ENCODE measurements at regions not wholly inside any gene's neighbourhood (a gene's known extent, or its start where the extent isn't known, plus 50 kb on each side); places are given as distances from the start of the nearest gene placed in this dataset.

GRCh38 chr11:28966951-28967350 lies 858.8 kb downstream of the METTL15 start:
- H3K4me2 ChIP-seq (ENCODE audit: low read length): no peak overlapping the region

GRCh38 chr11:28965819-28966218 lies 857.6 kb downstream of the METTL15 start:
- H3K79me2 ChIP-seq: no peaks in the 10 kb centered on the region

More at GRCh38 chr11:28966951-28967350, 858.8 kb downstream of the METTL15 start:
- Histone ChIP-seq H3K79me2 (no peaks in the 10 kb centered on the region), H3K4me3 (ENCODE audit: low read depth, low read length) (no peak overlapping the region), H3K9ac (no peak overlapping the region), H3K27ac (no peak overlapping the region), H3K36me3 (ENCODE audit: control insufficient read depth, insufficient read depth, low read length) (no peaks in the 10 kb centered on the region), H3K27me3 (ENCODE audit: control insufficient read depth, insufficient read depth, low read length) (no peaks in the 10 kb centered on the region), H3K9me3 (ENCODE audit: control insufficient read depth, low read length) (no peaks in the 10 kb centered on the region), H2AFZ (no peak overlapping the region), H3K4me1 (no peaks in the 10 kb centered on the region)
- TF ChIP-seq CTCF (IDR thresholded peaks at IDR 0.05): no peak

GRCh38 chr11:28964811-28965210 lies 856.6 kb downstream of the METTL15 start:
- no peaks in the 10 kb centered on the region for H3K79me2 ChIP-seq
- no peak overlapping the region for H3K9ac ChIP-seq
- no peak overlapping the region for H3K27ac ChIP-seq
- no peak overlapping the region for H2AFZ ChIP-seq
- H3K27me3 ChIP-seq (ENCODE audit: control insufficient read depth, insufficient read depth, low read length): no peaks in the 10 kb centered on the region
- no peak overlapping the region for H3K4me2 ChIP-seq (ENCODE audit: low read length)
- H3K4me3 ChIP-seq (ENCODE audit: low read depth, low read length): no peak overlapping the region
- no peaks in the 10 kb centered on the region for H3K36me3 ChIP-seq (ENCODE audit: control insufficient read depth, insufficient read depth, low read length)
- no peak for TF ChIP-seq CTCF (IDR thresholded peaks at IDR 0.05)
- H3K9me3 ChIP-seq (ENCODE audit: control insufficient read depth, low read length): no peaks in the 10 kb centered on the region
- H3K4me1 ChIP-seq: no peaks in the 10 kb centered on the region

More at GRCh38 chr11:28965819-28966218, 857.6 kb downstream of the METTL15 start:
- no peak overlapping the region for H3K9ac ChIP-seq
- H3K36me3 ChIP-seq (ENCODE audit: control insufficient read depth, insufficient read depth, low read length): no peaks in the 10 kb centered on the region
- H3K4me2 ChIP-seq (ENCODE audit: low read length): no peak overlapping the region
- H3K4me1 ChIP-seq: no peaks in the 10 kb centered on the region
- no peak overlapping the region for H2AFZ ChIP-seq
- no peak for TF ChIP-seq CTCF (IDR thresholded peaks at IDR 0.05)
- H3K27me3 ChIP-seq (ENCODE audit: control insufficient read depth, insufficient read depth, low read length): no peaks in the 10 kb centered on the region
- H3K9me3 ChIP-seq (ENCODE audit: control insufficient read depth, low read length): no peaks in the 10 kb centered on the region
- H3K27ac ChIP-seq: no peak overlapping the region
- H3K4me3 ChIP-seq (ENCODE audit: low read depth, low read length): no peak overlapping the region

DNA sequence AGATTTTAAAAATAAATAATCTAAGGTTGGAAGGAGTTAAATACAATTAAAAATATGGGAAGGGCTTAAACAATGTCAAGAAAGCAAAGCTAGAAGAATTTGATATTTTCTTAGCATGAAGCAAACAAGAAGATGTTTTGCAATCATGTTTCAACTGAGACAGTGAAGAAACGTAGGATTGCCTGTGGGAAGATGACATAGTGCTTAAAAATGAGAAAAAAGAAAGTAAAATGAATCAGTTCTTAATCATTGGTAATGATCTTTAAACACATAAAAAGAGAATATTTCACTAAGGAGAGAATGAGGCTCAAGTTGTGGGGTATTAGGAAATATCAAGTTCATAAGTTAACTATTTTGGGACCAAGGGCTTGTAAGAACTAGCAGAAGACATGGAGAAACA lies 855.0 kb downstream of the METTL15 start:
- Histone ChIP-seq H3K4me1 (no peaks in the 10 kb centered on the region), H2AFZ (no peak overlapping the region), H3K9ac (no peak overlapping the region), H3K9me3 (ENCODE audit: control insufficient read depth, low read length) (no peaks in the 10 kb centered on the region), H3K27me3 (ENCODE audit: control insufficient read depth, insufficient read depth, low read length) (no peaks in the 10 kb centered on the region), H3K4me2 (ENCODE audit: low read length) (no peak overlapping the region), H3K4me3 (ENCODE audit: low read depth, low read length) (no peak overlapping the region), H3K79me2 (no peaks in the 10 kb centered on the region), H3K36me3 (ENCODE audit: control insufficient read depth, insufficient read depth, low read length) (no peaks in the 10 kb centered on the region), H3K27ac (no peak overlapping the region)
- no peak for TF ChIP-seq CTCF (IDR thresholded peaks at IDR 0.05)

- Histone ChIP-seq H3K4me3 (ENCODE audit: low read depth, low read length) (no peak overlapping the region), H2AFZ (no peak overlapping the region), H3K36me3 (ENCODE audit: control insufficient read depth, insufficient read depth, low read length) (no peaks in the 10 kb centered on the region), H3K9me3 (ENCODE audit: control insufficient read depth, low read length) (no peaks in the 10 kb centered on the region), H3K4me2 (ENCODE audit: low read length) (no peak overlapping the region), H3K27ac (no peak overlapping the region), H3K27me3 (ENCODE audit: control insufficient read depth, insufficient read depth, low read length) (no peaks in the 10 kb centered on the region), H3K9ac (no peak overlapping the region), H3K79me2 (no peaks in the 10 kb centered on the region), H3K4me1 (no peaks in the 10 kb centered on the region)
- no peak for TF ChIP-seq CTCF (IDR thresholded peaks at IDR 0.05)
Observed at GRCh38 chr11:28962502-28962901, 854.3 kb downstream of the METTL15 start.

All from parathyroid adenoma (tissue), 2 donors.